Neural cell (in vitro differentiated cells): ENCODE measurements at regions not wholly inside any gene's neighbourhood (a gene's known extent, or its start where the extent isn't known, plus 50 kb on each side); places are given as distances from the start of the nearest gene placed in this dataset.

Experiments
- H2AFZ ChIP-seq: fragments of 200-600, 300-800 bp; sonication (generic), shearing (Covaris generic); 2 replicates; pipeline ENCODE4 v1.6.0; 2014; ENCODE audit warnings: low read depth, mild to moderate bottlenecking, antibody characterized with exemption, low read length, moderate library complexity
- H3F3A ChIP-seq: fragments of 200-600 bp; shearing (Covaris generic); 2 replicates; pipeline ENCODE4 v1.6.1; 2016; ENCODE audit warnings: mild to moderate bottlenecking, moderate library complexity, mixed read lengths, antibody characterized with exemption, low read length; ENCODE audit not compliant: insufficient read depth, poor library complexity, severe bottlenecking
- H3K27ac ChIP-seq: fragments of 200-600, 300-800 bp; sonication (generic), shearing (Covaris generic); 2 replicates; pipeline ENCODE4 v1.5.1; 2014; ENCODE audit warnings: mild to moderate bottlenecking, low read length, moderate library complexity
- H3K27me3 ChIP-seq: fragments of 300-800, 200-600 bp; sonication (generic), shearing (Covaris generic); 2 replicates; pipeline ENCODE4 v1.6.0; 2014; ENCODE audit warnings: mild to moderate bottlenecking, low read depth, low read length, moderate library complexity; ENCODE audit not compliant: insufficient read depth
- H3K36me3 ChIP-seq: fragments of 300-800, 200-600 bp; sonication (generic), shearing (Covaris generic); 2 replicates; pipeline ENCODE4 v1.5.1; 2014; ENCODE audit warnings: mild to moderate bottlenecking, antibody characterized with exemption, low read length, moderate library complexity; ENCODE audit not compliant: insufficient read depth
- H3K4me2 ChIP-seq: fragments of 300-800, 200-600 bp; sonication (generic), shearing (Covaris generic); 2 replicates; pipeline ENCODE4 v1.6.0; 2014; ENCODE audit warnings: mild to moderate bottlenecking, low read length
- H3K4me3 ChIP-seq: fragments of 300-800, 200-600 bp; sonication (generic), shearing (Covaris generic); 2 replicates; pipeline ENCODE4 v1.5.1; 2014; ENCODE audit warnings: mild to moderate bottlenecking, low read length, moderate library complexity
- H3K79me2 ChIP-seq: fragments of 200-600 bp; shearing (Covaris generic); replicated peaks from 2 replicates; pipeline ENCODE4 v1.6.0; 2014; ENCODE audit warnings: mild to moderate bottlenecking, low read length, moderate library complexity; ENCODE audit not compliant: insufficient read depth
- H3K9ac ChIP-seq: fragments of 300-800, 200-600 bp; sonication (generic), shearing (Covaris generic); 2 replicates; pipeline ENCODE4 v1.6.1; 2016; ENCODE audit warnings: mild to moderate bottlenecking, low read length, mixed read lengths
- H3K9me2 ChIP-seq: fragments of 200-600 bp; shearing (Covaris generic); 2 replicates; pipeline ENCODE4 v1.6.1; 2016; ENCODE audit warnings: mild to moderate bottlenecking, low read length, mixed read lengths; ENCODE audit not compliant: insufficient read depth
- H3K9me3 ChIP-seq: fragments of 200-600, 300-800 bp; sonication (generic), shearing (Covaris generic); 2 replicates; pipeline ENCODE4 v1.6.1; 2016; ENCODE audit warnings: mild to moderate bottlenecking, mixed run types, low read length, moderate library complexity, mixed read lengths
- H4K20me1 ChIP-seq: fragments of 200-600 bp; shearing (Covaris generic); 2 replicates; pipeline ENCODE4 v1.6.1; 2016; ENCODE audit warnings: mild to moderate bottlenecking, mixed run types; ENCODE audit not compliant: insufficient read depth
- CTCF ChIP-seq: fragments of 450-650 bp; IDR thresholded peaks from 2 replicates; pipeline ENCODE4 v1.5.1; 2014; ENCODE audit warnings: antibody characterized with exemption, mild to moderate bottlenecking, moderate library complexity; ENCODE audit not compliant: poor library complexity, severe bottlenecking
- EP300 ChIP-seq: fragments of 450-650 bp; conservative IDR thresholded peaks from 2 replicates; pipeline ENCODE4 v1.6.1; 2014; ENCODE audit warnings: antibody characterized with exemption, mild to moderate bottlenecking, moderate library complexity; ENCODE audit not compliant: poor library complexity, severe bottlenecking
- EZH2 ChIP-seq: fragments of 200-600, 300-800 bp; shearing (Covaris generic), sonication (generic); IDR thresholded peaks from 2 replicates; pipeline ENCODE4 v1.6.1; 2014; ENCODE audit warnings: antibody characterized with exemption, low read length, borderline replicate concordance, mild to moderate bottlenecking; ENCODE audit not compliant: insufficient read depth, poor library complexity, severe bottlenecking
- MXI1 ChIP-seq: fragments of 450-650 bp; conservative IDR thresholded peaks from 2 replicates; pipeline ENCODE4 v1.6.1; 2014; ENCODE audit warnings: antibody characterized with exemption, mild to moderate bottlenecking; ENCODE audit not compliant: poor library complexity, severe bottlenecking
- POLR2AphosphoS5 ChIP-seq: IDR thresholded peaks from 2 replicates; pipeline ENCODE4 v1.6.1; 2012
- RAD21 ChIP-seq: fragments of 450-650 bp; conservative IDR thresholded peaks from 2 replicates; pipeline ENCODE4 v1.6.1; 2014; ENCODE audit warnings: antibody characterized with exemption, mild to moderate bottlenecking, moderate library complexity
- REST ChIP-seq: IDR thresholded peaks from 2 replicates; pipeline ENCODE4 v1.6.1; 2012; ENCODE audit warnings: borderline replicate concordance
- SMC3 ChIP-seq: fragments of 450-650 bp; conservative IDR thresholded peaks from 2 replicates; pipeline ENCODE4 v1.6.1; 2014; ENCODE audit warnings: antibody characterized with exemption, mild to moderate bottlenecking, moderate library complexity; ENCODE audit not compliant: poor library complexity
- TAF1 ChIP-seq: IDR thresholded peaks from 2 replicates; pipeline ENCODE4 v1.6.1; 2012; ENCODE audit warnings: low read depth

DNA sequence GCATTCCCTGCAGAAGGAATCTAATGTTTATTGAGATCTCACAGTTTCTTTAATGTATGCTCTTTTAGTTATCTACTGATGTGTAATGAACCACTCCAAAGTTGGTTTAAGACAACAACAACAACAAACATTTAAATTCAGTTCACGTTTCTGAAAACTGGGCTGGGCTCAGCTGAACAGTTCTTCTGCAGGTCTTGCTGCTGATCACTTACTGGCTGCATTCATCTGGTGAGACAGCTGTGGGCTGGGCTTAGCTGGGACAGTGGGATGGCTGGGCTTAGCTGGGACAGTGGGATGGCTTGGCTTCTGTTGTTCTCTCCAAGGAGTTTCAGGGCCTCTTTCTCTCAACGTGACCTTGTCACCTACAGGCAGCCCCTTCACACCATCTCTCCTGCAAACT, 544.3 kb upstream of the CDH5 start:
- Histone ChIP-seq H3K27ac (no peak overlapping the region), H3K36me3 (no peaks in the 10 kb centered on the region), H3K9ac (no peak overlapping the region), H3K79me2 (no peaks in the 10 kb centered on the region), H2AFZ (no peak overlapping the region), H4K20me1 (no peaks in the 10 kb centered on the region), H3K4me3 (no peak overlapping the region), H3K4me2 (no peak overlapping the region), H3F3A (no peaks in the 10 kb centered on the region), H3K9me3 (no peaks in the 10 kb centered on the region), H3K27me3 (no peaks in the 10 kb centered on the region), H3K9me2 (no peaks in the 10 kb centered on the region)
- TF ChIP-seq TAF1: no peak
- no peak for TF ChIP-seq RAD21
- TF ChIP-seq POLR2AphosphoS5: no peak
- no peak for TF ChIP-seq CTCF
- TF ChIP-seq SMC3: no peak
- TF ChIP-seq REST: no peak
- TF ChIP-seq EZH2: no peak
- no peak for TF ChIP-seq MXI1
- no peak for TF ChIP-seq EP300

DNA sequence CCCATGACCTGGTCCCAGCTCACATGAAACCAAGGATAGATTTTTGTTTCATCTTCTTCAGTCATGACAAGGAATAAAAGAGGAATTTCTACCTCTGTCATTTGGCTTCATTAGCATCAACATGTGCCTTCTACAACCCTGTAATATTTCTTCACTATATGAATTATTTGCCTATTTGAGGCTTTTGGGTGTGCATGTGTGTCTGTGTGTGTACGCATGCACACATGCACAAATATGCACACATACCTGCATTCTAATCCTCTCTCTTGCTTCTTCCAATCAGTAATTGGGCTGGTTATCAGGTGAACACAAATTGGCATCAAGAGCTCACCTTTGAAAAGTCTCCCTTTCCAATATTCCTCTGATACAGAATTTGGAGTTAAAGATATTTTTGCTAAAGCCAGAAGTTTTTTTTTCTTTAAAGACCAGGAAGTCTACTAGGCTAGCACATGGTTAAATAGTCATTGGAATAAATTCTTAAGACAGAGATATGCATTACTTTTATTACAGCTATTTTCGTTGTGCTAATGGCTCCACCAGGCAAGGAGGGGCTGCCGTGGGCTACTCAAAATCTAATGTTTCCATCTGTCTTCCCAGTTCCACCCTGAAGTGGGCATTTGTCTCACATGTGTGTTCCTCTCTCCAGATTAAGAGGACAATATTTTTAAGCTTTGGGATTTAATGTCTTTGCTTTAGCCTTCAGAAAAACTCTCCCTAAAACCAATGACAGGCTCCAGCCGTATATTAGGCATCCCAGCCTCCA, 547.2 kb upstream of the CDH5 start:
- Histone ChIP-seq H3K4me3 (no peak overlapping the region), H3K27ac (no peak overlapping the region), H4K20me1 (no peaks in the 10 kb centered on the region), H3K4me2 (no peak overlapping the region), H2AFZ (no peak overlapping the region), H3K9me2 (no peaks in the 10 kb centered on the region), H3K36me3 (no peaks in the 10 kb centered on the region), H3K79me2 (no peaks in the 10 kb centered on the region), H3F3A (no peaks in the 10 kb centered on the region), H3K27me3 (no peaks in the 10 kb centered on the region), H3K9ac (no peak overlapping the region), H3K9me3 (no peaks in the 10 kb centered on the region)
- no peak for TF ChIP-seq EP300
- no peak for TF ChIP-seq SMC3
- TF ChIP-seq EZH2: no peak
- no peak for TF ChIP-seq CTCF
- TF ChIP-seq POLR2AphosphoS5: no peak
- no peak for TF ChIP-seq REST
- TF ChIP-seq MXI1: no peak
- no peak for TF ChIP-seq TAF1
- TF ChIP-seq RAD21: no peak
